ENCODE measurements at regions not wholly inside any gene's neighbourhood (a gene's known extent, or its start where the extent isn't known, plus 50 kb on each side); places are given as distances from the start of the nearest gene placed in this dataset.

DNA sequence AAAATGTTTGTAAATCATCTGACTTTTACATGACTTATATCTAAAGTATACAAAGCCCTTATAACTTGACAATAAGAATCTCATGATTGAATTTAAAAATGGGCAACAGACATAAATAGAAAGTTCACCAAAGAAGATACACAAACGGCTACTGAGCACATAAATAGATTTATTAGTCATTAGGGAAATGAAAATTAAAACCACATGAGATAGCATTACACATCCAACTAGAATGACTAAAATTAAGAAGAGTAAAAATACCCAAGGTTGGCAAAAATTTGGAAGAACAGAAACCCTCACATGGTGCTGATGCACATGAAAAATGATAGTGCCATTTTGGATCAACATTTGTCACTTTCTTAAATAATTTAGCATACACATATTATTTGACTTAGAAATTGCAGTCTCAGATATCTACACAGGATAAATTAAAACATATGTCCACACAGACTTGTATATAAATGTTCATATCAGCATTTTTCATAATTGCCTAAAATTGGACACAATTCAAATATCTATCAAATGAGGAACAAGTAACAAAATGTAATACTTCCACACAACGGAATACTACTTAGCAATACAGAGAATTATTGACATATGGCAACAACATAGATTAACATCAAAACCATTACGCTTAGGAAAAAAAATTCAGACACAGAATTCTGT is 359.1 kb upstream of the DAB2 start:
- Histone ChIP-seq H3K36me3 (no peaks in the 10 kb centered on the region), H4K20me1 (no peaks in the 10 kb centered on the region), H3K4me3 (no peak overlapping the region), H3K4me2 (peak overlapping the region in 3 of 11 experiments; percentile 46 to 59 (median 58); a peak in 5 of 22 replicates), H3K27me3 (no peaks in the 10 kb centered on the region), H3K4me1 (peaks cover 0 to 23% (median 0%) of the 10 kb centered on the region in 10 experiments; a peak in 6 of 20 replicates), H3K27ac (peak overlapping the region in 3 of 11 experiments; percentile 58 to 72 (median 59); a peak in 6 of 22 replicates), H3K9ac (peak overlapping the region in 1 of 11 experiments; percentile 38; a peak in 1 of 22 replicates), H3K9me3 (replicated peaks in 1 of 11) (peaks cover 15 to 25% (median 18%) of the 10 kb centered on the region in 11 experiments; a peak in 19 of 22 replicates)
- TF ChIP-seq Cebpa-rat (IDR thresholded peaks at IDR 0.05): no peak

- Histone ChIP-seq H3K9ac (no peak overlapping the region), H3K36me3 (no peaks in the 10 kb centered on the region)
Observed at GRCh38 chr5:39780347-39780746, 355.6 kb upstream of the DAB2 start.

DNA sequence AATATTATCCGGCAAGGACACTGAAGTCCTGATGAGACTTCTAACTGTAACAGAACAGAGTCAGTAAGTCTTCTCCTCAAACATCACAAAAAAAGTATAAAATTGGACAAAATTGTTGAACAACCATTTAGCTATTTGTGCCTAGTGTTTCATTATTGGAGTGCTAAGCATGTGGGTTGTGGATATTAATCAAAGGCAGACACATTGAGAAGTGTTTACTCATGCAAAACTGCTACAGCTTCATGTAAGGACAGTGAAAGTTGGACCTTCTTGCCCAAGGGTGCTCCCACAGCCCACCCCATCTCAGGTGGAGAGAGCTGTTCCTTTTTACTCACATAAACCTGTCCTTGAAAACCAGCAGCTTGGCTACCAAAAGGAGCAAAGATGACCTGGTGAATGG is 355.1 kb upstream of the DAB2 start:
- Histone ChIP-seq H3K27ac (no peak overlapping the region), H3K9me3 (replicated peaks in 1 of 11) (no peaks in the 10 kb centered on the region), H3K9ac (no peak overlapping the region), H3K4me2 (no peak overlapping the region), H3K27me3 (no peaks in the 10 kb centered on the region), H3K4me3 (no peak overlapping the region), H3K36me3 (no peaks in the 10 kb centered on the region), H3K4me1 (peaks cover 0 to 20% (median 0%) of the 10 kb centered on the region in 10 experiments; a peak in 6 of 20 replicates), H4K20me1 (no peaks in the 10 kb centered on the region)
- no peak for TF ChIP-seq Cebpa-rat (IDR thresholded peaks at IDR 0.05)

More at GRCh38 chr5:39780347-39780746, 355.6 kb upstream of the DAB2 start:
- no peaks in the 10 kb centered on the region for H4K20me1 ChIP-seq
- no peaks in the 10 kb centered on the region for H3K27me3 ChIP-seq
- H3K4me1 ChIP-seq: peaks cover 0 to 23% (median 0%) of the 10 kb centered on the region in 10 experiments; a peak in 6 of 20 replicates
- H3K9me3 ChIP-seq (replicated peaks in 1 of 11): peaks cover 2 to 5% (median 4%) of the 10 kb centered on the region in 11 experiments; a peak in 17 of 22 replicates
- no peak overlapping the region for H3K4me2 ChIP-seq
- no peak for TF ChIP-seq Cebpa-rat (IDR thresholded peaks at IDR 0.05)
- H3K27ac ChIP-seq: no peak overlapping the region
- no peak overlapping the region for H3K4me3 ChIP-seq

DNA sequence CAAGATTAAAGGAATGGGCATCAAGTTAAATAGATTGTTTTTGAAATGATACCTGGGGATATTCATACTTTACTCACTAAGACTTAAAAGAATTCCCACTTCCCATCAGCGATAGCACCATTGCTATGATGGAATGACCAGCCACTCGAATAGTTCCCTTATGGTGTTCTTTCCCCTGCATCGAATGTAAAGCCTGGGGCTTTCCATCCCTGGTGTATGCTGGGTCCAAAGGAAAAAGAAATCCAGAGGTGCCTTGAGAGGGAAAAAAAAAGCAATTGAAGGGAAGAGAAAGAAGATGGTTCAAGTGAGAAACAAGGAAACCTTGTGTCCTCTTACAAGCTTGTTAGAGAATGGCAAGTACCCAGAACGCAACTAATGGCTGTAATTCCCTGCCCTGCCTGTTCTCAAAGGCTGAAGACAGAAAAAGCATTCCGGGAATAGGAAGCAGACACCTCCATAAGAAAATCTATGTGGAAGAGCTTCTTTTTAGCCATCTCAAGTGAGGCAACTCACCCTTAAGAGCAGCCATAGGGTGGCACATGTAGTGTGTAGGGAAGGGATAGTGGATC is 351.1 kb upstream of the DAB2 start:
- H3K4me2 ChIP-seq: no peak overlapping the region
- H3K27me3 ChIP-seq: no peaks in the 10 kb centered on the region
- no peaks in the 10 kb centered on the region for H3K36me3 ChIP-seq
- no peaks in the 10 kb centered on the region for H3K9me3 ChIP-seq (replicated peaks in 1 of 11)
- TF ChIP-seq Cebpa-rat (IDR thresholded peaks at IDR 0.05): no peak
- H3K4me3 ChIP-seq: no peak overlapping the region
- no peaks in the 10 kb centered on the region for H3K4me1 ChIP-seq
- no peak overlapping the region for H3K9ac ChIP-seq
- no peak overlapping the region for H3K27ac ChIP-seq
- H4K20me1 ChIP-seq: no peaks in the 10 kb centered on the region

DNA sequence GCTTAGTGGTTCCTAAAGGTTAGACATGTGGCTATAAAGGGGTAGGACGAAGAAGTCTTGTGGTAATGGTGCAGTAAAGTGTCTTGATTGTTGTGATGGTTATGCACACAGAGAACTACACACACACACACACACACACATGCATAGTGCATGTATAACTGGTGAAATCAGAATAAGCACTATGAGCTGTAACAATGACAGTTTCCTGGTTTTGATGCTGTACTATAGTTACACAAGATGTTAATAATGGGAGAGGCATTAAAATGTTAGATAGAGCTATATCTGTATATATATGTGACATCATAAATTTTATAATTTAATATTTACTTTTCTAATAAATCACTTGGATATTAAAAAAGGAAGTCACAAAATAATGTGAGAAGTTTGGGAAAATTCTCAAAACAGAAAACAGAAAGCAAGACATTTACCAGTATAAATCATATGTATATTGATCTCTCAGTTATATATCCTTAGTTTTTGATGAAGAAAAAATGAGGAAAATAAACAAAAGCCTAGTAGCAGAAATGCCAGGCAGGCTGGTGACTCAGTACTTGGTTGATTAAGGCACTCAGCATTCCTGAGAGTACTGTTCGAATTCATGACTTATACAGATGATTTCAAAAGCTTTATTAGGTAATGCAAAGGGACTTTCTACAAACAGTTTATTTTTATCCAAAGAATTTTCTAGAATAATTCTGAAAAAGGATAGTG is 350.5 kb upstream of the DAB2 start:
- Histone ChIP-seq H3K27me3 (no peaks in the 10 kb centered on the region), H3K4me2 (no peak overlapping the region), H3K36me3 (no peaks in the 10 kb centered on the region), H3K4me3 (no peak overlapping the region), H3K9ac (no peak overlapping the region), H3K27ac (no peak overlapping the region), H4K20me1 (no peaks in the 10 kb centered on the region), H3K9me3 (replicated peaks in 1 of 11) (no peaks in the 10 kb centered on the region), H3K4me1 (no peaks in the 10 kb centered on the region)
- no peak for TF ChIP-seq Cebpa-rat (IDR thresholded peaks at IDR 0.05)

DNA sequence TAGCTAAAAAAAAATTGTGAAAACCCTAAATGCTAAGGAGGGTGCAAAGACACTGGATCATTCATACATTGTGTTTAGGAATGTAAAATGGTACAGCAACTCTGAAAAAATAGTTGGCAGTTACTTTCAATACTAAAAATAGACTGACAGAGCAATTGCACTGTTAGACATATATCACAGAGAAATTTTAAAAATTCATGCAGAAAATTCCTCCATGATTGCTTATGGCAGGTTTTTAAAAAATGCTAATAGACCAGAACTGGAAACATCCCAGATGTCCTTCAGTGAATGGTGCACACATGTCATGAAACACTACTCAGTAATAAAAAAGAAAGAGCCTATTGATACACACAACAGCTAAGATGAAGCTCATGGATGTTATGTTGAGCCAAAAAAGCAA is 349.8 kb upstream of the DAB2 start:
- no peaks in the 10 kb centered on the region for H3K4me1 ChIP-seq
- no peak for TF ChIP-seq Cebpa-rat (IDR thresholded peaks at IDR 0.05)
- H3K36me3 ChIP-seq: no peaks in the 10 kb centered on the region
- no peaks in the 10 kb centered on the region for H4K20me1 ChIP-seq
- no peak overlapping the region for H3K4me2 ChIP-seq
- H3K9me3 ChIP-seq (replicated peaks in 1 of 11): no peaks in the 10 kb centered on the region
- no peaks in the 10 kb centered on the region for H3K27me3 ChIP-seq
- no peak overlapping the region for H3K27ac ChIP-seq
- H3K4me3 ChIP-seq: no peak overlapping the region
- H3K9ac ChIP-seq: no peak overlapping the region

GRCh38 chr5:39772307-39772706 is 347.5 kb upstream of the DAB2 start:
- no peaks in the 10 kb centered on the region for H4K20me1 ChIP-seq
- H3K27ac ChIP-seq: no peak overlapping the region
- no peaks in the 10 kb centered on the region for H3K27me3 ChIP-seq
- H3K4me1 ChIP-seq: no peaks in the 10 kb centered on the region
- no peak for TF ChIP-seq Cebpa-rat (IDR thresholded peaks at IDR 0.05)
- no peaks in the 10 kb centered on the region for H3K36me3 ChIP-seq
- H3K4me2 ChIP-seq: no peak overlapping the region
- no peak overlapping the region for H3K4me3 ChIP-seq
- no peak overlapping the region for H3K9ac ChIP-seq
- no peaks in the 10 kb centered on the region for H3K9me3 ChIP-seq (replicated peaks in 1 of 11)

DNA sequence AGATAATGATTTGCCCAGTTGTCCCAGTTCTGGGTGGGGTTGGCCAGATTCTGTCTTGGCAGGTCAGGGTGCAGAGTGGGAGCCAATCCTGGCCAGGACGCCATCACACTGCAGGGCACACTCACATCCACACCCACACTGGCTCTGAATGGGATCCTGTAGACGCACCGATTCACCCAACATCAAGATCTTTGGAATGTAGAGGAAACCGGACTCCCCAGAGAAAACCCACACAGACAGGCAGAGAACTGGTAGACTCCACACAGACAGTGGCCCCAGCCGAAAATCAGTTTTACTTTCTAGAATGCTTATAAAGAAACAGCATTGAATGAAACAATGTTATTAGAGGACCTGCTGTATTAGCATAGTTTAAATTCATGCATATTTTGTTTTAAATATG is 343.1 kb upstream of the DAB2 start:
- no peak for TF ChIP-seq Cebpa-rat (IDR thresholded peaks at IDR 0.05)
- no peaks in the 10 kb centered on the region for H3K4me1 ChIP-seq
- H3K27ac ChIP-seq: no peak overlapping the region
- H3K9me3 ChIP-seq (replicated peaks in 1 of 11): 0 out of 22 replicates have a peak, but pooled peaks cover 0 to 7% (median 0%) of the 10 kb centered on the region in 11 experiments
- no peaks in the 10 kb centered on the region for H4K20me1 ChIP-seq
- no peaks in the 10 kb centered on the region for H3K36me3 ChIP-seq
- no peak overlapping the region for H3K9ac ChIP-seq
- peak overlapping the region in 1 of 11 experiments; percentile 4; a peak in 1 of 22 replicates for H3K4me2 ChIP-seq
- no peak overlapping the region for H3K4me3 ChIP-seq
- no peaks in the 10 kb centered on the region for H3K27me3 ChIP-seq

GRCh38 chr5:39765366-39765765 is 340.6 kb upstream of the DAB2 start:
- H3K27me3 ChIP-seq: no peaks in the 10 kb centered on the region
- peaks cover 0 to 7% (median 0%) of the 10 kb centered on the region in 10 experiments; a peak in 1 of 20 replicates for H3K4me1 ChIP-seq
- 0 out of 22 replicates have a peak, but pooled peaks cover 0 to 7% (median 0%) of the 10 kb centered on the region in 11 experiments for H3K9me3 ChIP-seq (replicated peaks in 1 of 11)
- H3K27ac ChIP-seq: no peak overlapping the region
- H3K4me2 ChIP-seq: no peak overlapping the region
- H3K9ac ChIP-seq: no peak overlapping the region
- no peaks in the 10 kb centered on the region for H4K20me1 ChIP-seq
- H3K36me3 ChIP-seq: no peaks in the 10 kb centered on the region
- H3K4me3 ChIP-seq: no peak overlapping the region
- no peak for TF ChIP-seq Cebpa-rat (IDR thresholded peaks at IDR 0.05)

All from BLaER1 treated with 17β-estradiol and CSF1 and Interleukin-3, amounts not matched to agents 10 nM and 100 nM (cell line).